ENCODE measurements at regions not wholly inside any gene's neighbourhood (a gene's known extent, or its start where the extent isn't known, plus 50 kb on each side); places are given as distances from the start of the nearest gene placed in this dataset.

- Histone ChIP-seq H3K4me2 (no peak overlapping the region), H3K27ac (ENCODE audit: low read depth in 2 of 2, low read length in 1 of 2) (no peak overlapping the region), H3K9ac (no peak overlapping the region), H3K79me2 (ENCODE audit: insufficient read depth) (no peaks in the 10 kb centered on the region), H3K9me2 (no peaks in the 10 kb centered on the region; the same call in 1 of the 2 replicates), H3K36me3 (replicated peaks in 1 of 2; ENCODE audit: control insufficient read depth in 1 of 2, insufficient read depth in 2 of 2, low read length in 1 of 2) (no peaks in the 10 kb centered on the region), H3K9me3 (no peaks in the 10 kb centered on the region), H3K27me3 (ENCODE audit: insufficient read depth) (peaks cover 10% of the 10 kb centered on the region; the same call in 1 of the 2 replicates), H3K4me3 (ENCODE audit: low read depth in 2 of 2, low read length in 1 of 2) (no peak overlapping the region), H3K4me1 (ENCODE audit: control insufficient read depth in 1 of 2, insufficient read depth in 2 of 2, low read depth in 1 of 2, low read length in 1 of 2) (no peaks in the 10 kb centered on the region), H4K20me1 (ENCODE audit: insufficient read depth) (no peaks in the 10 kb centered on the region), H2AFZ (ENCODE audit: low read depth) (no peak overlapping the region), H3F3A (replicated peaks; ENCODE audit: insufficient read depth) (no peaks in the 10 kb centered on the region)
- ChIA-PET POLR2A (no interaction called here), CTCF (interaction anchor here (0.7 kb wide), 1 partner anchor 84 kb away, joined by 3 read pairs; no protein-coding TSS in a partner anchor)
- WGBS (ENCODE audit: low lambda C conversion rate): 8% methylated on average over 2 of the region's 2 CpGs
- no peak for DNase-seq
- TF ChIP-seq USF1 (IDR thresholded peaks at IDR 0.05; ENCODE audit: borderline replicate concordance, low read depth): no peak
- TF ChIP-seq NRF1 (IDR thresholded peaks at IDR 0.05; ENCODE audit: low read depth, low read length): no peak
- TF ChIP-seq JUND (IDR thresholded peaks at IDR 0.05): no peak
- no peak for TF ChIP-seq EZH2phosphoT487 (IDR thresholded peaks at IDR 0.05; ENCODE audit: borderline replicate concordance, low read depth)
- TF ChIP-seq FOSL2 (IDR thresholded peaks at IDR 0.05; ENCODE audit: borderline replicate concordance, low read depth): no peak
- TF ChIP-seq YY1 (IDR thresholded peaks at IDR 0.05; ENCODE audit: low read depth): no peak
- TF ChIP-seq, protein P1, sequence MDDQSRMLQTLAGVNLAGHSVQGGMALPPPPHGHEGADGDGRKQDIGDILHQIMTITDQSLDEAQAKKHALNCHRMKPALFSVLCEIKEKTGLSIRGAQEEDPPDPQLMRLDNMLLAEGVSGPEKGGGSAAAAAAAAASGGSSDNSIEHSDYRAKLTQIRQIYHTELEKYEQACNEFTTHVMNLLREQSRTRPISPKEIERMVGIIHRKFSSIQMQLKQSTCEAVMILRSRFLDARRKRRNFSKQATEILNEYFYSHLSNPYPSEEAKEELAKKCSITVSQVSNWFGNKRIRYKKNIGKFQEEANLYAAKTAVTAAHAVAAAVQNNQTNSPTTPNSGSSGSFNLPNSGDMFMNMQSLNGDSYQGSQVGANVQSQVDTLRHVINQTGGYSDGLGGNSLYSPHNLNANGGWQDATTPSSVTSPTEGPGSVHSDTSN (IDR thresholded peaks at IDR 0.05): no peak
- no peak for TF ChIP-seq SIN3A (IDR thresholded peaks at IDR 0.05; ENCODE audit: borderline replicate concordance, low read depth, low read length)
- TF ChIP-seq RAD21 (IDR thresholded peaks at IDR 0.05; ENCODE audit: low read length): no peak
- TF ChIP-seq REST (IDR thresholded peaks at IDR 0.05; ENCODE audit: low read depth, low read length): no peak
- TF ChIP-seq GATA2 (CRISPR knock-in tag; IDR thresholded peaks at IDR 0.05): no peak
Observed at GRCh38 chr6:3648724-3649123, 102.8 kb downstream of the PXDC1 start.

Data from SK-N-SH (cell line).